Caki2 (cell line): ENCODE measurements at regions not wholly inside any gene's neighbourhood (a gene's known extent, or its start where the extent isn't known, plus 50 kb on each side); places are given as distances from the start of the nearest gene placed in this dataset.

Experiments used
- DNase-seq: peaks from one replicate; pipeline ENCODE4 v3.0.0-alpha.2; 2015; ENCODE audit warnings: low read depth
- in situ Hi-C: cut with HindIII; loops from 2 replicates; pipeline ENCODE4 v1.10.0; 2016; ENCODE audit warnings: low sequenced_read_pairs, low pct_unique_long_range_greater_than_20kb, mixed read lengths

- in situ Hi-C loops = no loop called here
These were observed 110.0 kb downstream of the KIF26A start for GRCh38 chr14:104248203-104249055.

DNA sequence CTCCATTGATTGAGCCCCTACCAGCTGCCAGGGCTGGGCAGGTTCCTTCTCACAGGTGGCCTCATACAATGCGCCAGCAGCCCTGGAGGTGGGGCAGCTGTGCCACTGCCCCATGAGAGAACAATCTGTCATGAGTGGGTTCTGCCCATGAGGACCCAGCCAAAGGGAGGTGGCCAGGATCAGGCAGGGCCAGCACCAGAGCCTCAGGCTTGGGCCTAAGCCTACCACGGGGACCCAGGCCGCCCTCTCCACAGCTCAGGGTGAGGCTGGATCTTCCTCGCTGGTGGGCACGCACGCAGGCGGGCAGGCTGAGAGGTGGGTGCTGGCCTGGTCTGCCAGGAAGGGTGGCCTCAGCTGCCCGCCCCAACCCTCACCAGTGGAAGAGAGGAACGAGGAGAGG is 110.7 kb downstream of the KIF26A start:
- in situ Hi-C loops = no loop called here
- DNase-seq = no peak

More at GRCh38 chr14:104248203-104249055, 110.0 kb downstream of the KIF26A start:
- no peak for DNase-seq

GRCh38 chr14:104249706-104250105 is 111.3 kb downstream of the KIF26A start:
- DNase-seq = no peak
- in situ Hi-C loops = no loop called here

DNA sequence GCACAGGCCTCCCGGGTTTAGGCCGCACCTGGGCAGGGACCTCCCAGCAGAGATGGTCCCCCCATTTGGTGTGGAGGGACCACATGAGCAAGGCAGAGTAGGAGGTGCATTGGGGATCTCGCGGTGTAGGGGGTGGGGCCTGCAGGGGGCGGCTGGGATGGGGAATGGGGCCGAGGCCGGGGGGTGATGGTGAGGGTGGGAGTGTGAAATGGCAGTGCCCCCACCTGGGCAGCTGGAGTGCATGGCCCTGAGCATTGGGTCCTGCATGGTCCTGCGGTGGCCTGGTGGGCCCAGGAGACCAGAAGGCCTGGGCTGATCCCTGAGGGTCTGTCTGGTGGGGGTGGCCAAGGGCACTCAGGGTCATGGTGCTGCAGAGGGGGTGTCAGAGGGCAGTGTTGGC is 111.8 kb downstream of the KIF26A start:
- no peak for DNase-seq
- in situ Hi-C loops = no loop called here

GRCh38 chr14:104252256-104253215 is 114.1 kb downstream of the KIF26A start:
- in situ Hi-C loops = no loop called here
- DNase-seq = no peak

- no peak for DNase-seq
- in situ Hi-C loops = no loop called here
These were observed 114.9 kb downstream of the KIF26A start for GRCh38 chr14:104253223-104253822.

- in situ Hi-C loops = no loop called here
- no peak for DNase-seq
These were observed 115.5 kb downstream of the KIF26A start for GRCh38 chr14:104253901-104254353.

DNA sequence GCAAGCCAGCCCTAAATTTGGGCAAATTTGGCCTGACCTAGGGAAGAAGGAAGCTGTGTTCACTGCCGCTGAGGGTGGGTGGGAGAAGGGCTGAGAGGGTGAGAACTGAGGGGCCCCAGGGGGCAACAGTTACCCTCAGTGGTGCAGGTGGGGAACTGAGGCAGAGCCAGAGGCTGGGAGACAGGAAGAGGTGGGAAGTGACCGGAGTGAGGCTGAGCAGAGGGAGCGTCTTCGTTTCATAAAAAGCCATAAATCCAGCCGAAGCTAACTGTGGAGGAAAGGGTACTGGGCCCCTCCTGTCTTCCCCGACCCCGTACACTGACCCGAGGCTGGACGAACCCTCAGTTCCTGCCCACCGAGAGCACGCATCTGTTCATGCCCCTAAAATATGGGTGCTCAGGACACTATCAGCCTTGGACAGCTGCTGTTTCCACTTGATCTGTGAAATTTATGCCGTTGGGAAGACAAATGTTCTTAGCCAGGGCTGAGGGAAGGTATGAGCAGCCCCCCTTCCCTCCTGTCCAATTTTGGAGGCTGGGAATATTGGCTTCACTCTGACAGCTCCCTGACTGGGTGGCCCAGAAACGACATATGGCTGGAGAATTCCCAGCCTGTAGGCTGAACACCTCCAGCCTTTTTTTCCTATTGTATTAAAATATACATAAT is 116.5 kb downstream of the KIF26A start:
- in situ Hi-C loops = no loop called here
- DNase-seq = no peak

DNA sequence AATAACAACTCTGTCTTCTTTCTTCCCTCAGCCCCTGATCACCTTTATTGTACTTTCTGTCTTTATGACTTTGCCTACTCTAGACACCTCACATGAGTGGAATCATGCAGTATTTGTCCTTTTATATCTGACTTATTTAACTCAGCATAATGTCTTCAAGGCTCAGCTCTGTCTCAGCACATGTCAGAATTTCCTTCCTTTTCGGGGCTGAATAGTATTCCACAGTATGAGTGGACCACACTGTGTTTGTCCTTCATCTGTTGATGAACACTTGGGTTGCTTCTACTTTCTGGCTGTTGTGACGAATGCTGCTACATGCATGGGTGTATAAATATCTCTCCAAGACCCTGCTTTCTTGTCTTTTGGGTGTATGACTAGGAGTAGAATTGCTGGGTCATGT is 117.6 kb downstream of the KIF26A start:
- no peak for DNase-seq
- in situ Hi-C loops = no loop called here

GRCh38 chr14:104262515-104263514 is 124.4 kb downstream of the KIF26A start:
- DNase-seq = no peak
- in situ Hi-C loops = no loop called here

GRCh38 chr14:104263675-104264358 is 125.4 kb downstream of the KIF26A start:
- in situ Hi-C loops = no loop called here

DNA sequence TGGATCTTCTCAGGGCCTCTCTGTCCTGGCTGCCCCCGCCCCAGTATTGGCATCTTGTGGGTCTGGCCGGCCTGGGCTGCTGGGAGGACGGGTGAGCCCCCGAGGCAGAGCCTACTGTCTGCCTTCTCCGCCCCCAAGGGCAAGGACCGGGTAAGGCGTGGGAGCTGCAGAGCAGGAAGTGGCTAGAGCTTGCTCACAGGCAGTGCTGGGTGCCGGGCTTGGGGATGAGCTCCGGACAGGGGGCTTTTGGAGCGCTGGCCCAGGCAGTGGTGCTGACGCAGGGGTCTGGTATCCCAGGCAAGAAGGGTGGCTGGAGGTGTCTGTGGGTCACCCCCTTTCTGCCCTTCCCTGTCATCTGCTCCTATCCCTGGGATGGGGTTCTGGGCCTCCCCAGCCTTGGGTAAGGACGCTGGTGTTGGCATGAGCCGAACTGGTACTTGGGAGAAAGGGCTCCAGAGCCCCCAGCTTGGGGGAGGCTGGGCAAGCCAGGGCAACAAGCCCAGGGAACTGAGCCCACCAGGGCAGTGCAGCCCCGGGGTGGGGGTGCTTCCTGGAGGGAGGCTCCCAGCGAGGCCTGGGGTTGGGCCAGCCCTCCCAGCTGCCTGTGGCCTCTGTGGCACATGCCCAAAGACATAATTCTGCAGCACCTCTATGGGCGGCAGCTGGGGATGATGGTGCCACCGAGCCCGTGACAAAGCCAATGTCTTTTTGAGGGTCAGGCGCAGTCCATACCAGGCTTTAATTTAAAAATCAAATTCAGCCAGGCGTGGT is 126.3 kb downstream of the KIF26A start:
- in situ Hi-C loops = no loop called here
- no peak for DNase-seq

More at GRCh38 chr14:104263675-104264358, 125.4 kb downstream of the KIF26A start:
- no peak for DNase-seq

- in situ Hi-C loops = no loop called here
- DNase-seq = no peak
These were observed 127.7 kb downstream of the KIF26A start for GRCh38 chr14:104265918-104266630.

DNA sequence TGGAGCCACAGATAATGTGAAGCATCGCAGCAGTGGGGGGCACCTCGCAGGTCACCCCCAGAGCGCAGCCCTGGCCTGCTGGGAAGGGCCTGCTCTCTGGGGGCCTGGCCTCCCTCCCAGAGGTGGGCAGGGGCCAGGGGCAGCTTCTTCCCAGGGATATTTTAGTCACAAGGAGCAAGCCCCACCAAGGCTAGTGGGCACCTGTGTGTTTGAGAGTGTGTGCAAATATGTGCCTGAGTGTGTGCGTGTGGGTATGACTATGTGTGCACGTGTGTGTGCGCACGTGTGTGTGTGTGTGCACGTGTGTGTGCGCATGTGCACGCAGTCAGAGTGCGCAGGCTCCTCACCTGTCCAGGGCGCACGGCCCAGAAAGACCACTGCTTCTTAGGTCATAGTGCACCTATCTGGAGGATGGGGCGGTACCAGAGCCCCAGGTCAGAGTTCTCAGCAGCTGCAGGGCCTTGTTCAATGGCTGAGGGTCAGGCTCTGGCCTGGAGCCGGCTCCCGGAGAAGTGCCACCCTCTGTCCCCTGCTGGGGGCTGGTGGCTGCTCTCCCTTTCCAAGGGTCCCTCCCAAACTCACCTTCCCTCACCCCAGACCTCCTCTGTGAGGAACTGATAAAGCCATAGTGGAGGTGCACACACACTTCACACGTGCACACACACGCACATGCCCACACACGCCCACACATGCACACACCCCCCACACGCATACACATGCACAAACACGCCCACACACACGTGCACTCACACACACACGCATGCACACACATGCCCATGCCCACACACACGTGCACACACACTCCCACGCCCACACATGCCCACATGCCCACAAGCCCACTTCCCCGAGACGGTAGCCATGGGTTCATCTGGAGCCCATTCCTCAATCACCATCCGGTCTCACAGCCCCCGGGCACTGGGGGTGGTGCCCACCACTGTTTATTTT is 128.5 kb downstream of the KIF26A start:
- in situ Hi-C loops = no loop called here
- no peak for DNase-seq
